ENCODE measurements at regions not wholly inside any gene's neighbourhood (a gene's known extent, or its start where the extent isn't known, plus 50 kb on each side); places are given as distances from the start of the nearest gene placed in this dataset.

GRCh38 chr13:97712770-97713169 is 240.7 kb upstream of the IPO5 start:
- intact Hi-C loops (cut with DNase I): no loop called here
- peaks cover 0 to 15% (median 5%) of the 10 kb centered on the region in 11 donors for H3K9me3 ChIP-seq
- H3K4me1 ChIP-seq: no peaks in the 10 kb centered on the region
- ATAC-seq (no peak), DNase-seq (no peak)
- no peak overlapping the region for H3K4me3 ChIP-seq
- H3K36me3 ChIP-seq: no peaks in the 10 kb centered on the region
- TF ChIP-seq CTCF (IDR thresholded peaks at IDR 0.05): no peak
- no peak overlapping the region for H3K27ac ChIP-seq
- WGBS, 2 donors: 85 to 88% methylated on average over 1 of the region's 1 CpG
- H3K27me3 ChIP-seq: no peaks in the 10 kb centered on the region

DNA sequence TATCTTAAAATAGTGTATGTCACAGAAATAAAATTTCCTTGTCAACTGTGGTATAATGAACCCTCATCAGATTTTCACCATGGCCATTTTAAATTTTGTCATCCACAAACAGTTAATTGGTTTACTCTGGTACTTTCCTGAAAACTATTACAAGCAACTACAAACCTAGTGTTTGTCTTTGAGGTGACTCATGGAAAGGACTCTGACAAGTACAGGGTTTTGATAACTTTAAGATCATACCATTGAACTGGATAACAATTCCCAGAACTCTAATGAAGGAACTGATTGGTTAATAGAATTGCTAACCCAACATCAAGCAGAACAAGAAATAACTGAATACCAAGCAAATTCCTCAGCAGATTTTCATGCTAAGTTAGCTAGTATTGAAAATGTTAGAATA is 237.7 kb upstream of the IPO5 start:
- H3K27me3 ChIP-seq: no peaks in the 10 kb centered on the region
- DNase-seq (no peak), ATAC-seq (no peak)
- H3K27ac ChIP-seq: no peak overlapping the region
- intact Hi-C loops (cut with DNase I): no loop called here
- no peaks in the 10 kb centered on the region for H3K4me1 ChIP-seq
- peaks cover 0 to 15% (median 5%) of the 10 kb centered on the region in 11 donors for H3K9me3 ChIP-seq
- no peak for TF ChIP-seq CTCF (IDR thresholded peaks at IDR 0.05)
- no peaks in the 10 kb centered on the region for H3K36me3 ChIP-seq
- H3K4me3 ChIP-seq: no peak overlapping the region

DNA sequence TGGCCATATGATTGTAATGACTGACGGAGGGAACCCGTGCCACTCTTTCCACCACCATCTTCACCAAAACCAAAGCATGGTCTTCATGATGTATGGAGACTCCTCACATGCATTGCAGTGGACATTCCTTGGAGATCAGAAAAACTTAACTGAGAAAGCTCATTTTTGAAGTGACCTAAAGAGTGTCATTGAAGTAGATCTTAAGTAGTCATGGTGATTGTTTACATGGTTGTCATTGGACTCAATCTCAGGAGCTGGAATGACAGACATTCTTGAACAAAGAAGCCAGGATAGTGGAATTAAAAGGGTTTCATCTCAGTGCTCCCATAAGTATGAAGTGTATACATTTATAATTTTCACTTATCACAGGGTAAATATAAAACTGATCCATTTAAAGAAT is 236.7 kb upstream of the IPO5 start:
- no peak for TF ChIP-seq CTCF (IDR thresholded peaks at IDR 0.05)
- Histone ChIP-seq H3K27ac (no peak overlapping the region), H3K27me3 (no peaks in the 10 kb centered on the region), H3K4me3 (no peak overlapping the region), H3K9me3 (peaks cover 0 to 15% (median 5%) of the 10 kb centered on the region in 11 donors), H3K4me1 (no peaks in the 10 kb centered on the region), H3K36me3 (no peaks in the 10 kb centered on the region)
- 93 to 97% methylated on average over 2 of the region's 2 CpGs for WGBS, 2 donors
- no peak for DNase-seq
- ATAC-seq: no peak
- intact Hi-C loops (cut with DNase I): no loop called here

DNA sequence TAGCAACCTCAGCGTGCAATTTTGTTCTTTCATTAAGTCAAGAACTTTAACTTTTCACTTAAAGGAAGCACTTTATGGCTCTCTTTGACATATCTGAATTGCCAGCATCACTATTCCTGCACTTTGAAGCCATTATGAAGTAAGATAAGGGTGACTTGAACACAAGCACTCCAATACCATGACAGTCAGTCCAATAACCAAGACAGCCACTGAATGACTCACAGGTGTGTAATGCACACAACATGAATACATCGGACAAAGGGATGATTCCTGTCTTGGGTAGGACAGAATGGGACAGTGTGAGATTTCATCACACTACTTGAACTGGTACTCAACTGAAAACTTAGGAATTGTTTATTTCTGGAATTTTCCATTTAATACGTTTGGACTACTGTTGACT is 233.7 kb upstream of the IPO5 start:
- H3K27ac ChIP-seq: no peak overlapping the region

More for the DNA sequence above, 233.7 kb upstream of the IPO5 start:
- TF ChIP-seq CTCF (IDR thresholded peaks at IDR 0.05): no peak
- H3K27me3 ChIP-seq: no peaks in the 10 kb centered on the region
- H3K9me3 ChIP-seq: no peaks in the 10 kb centered on the region
- H3K36me3 ChIP-seq: no peaks in the 10 kb centered on the region
- WGBS, 2 donors: 87 to 94% methylated on average over 3 of the region's 3 CpGs
- intact Hi-C loops (cut with DNase I): no loop called here
- H3K4me3 ChIP-seq: no peak overlapping the region
- no peaks in the 10 kb centered on the region for H3K4me1 ChIP-seq
- DNase-seq (no peak), ATAC-seq (no peak)
